ENCODE measurements at regions not wholly inside any gene's neighbourhood (a gene's known extent, or its start where the extent isn't known, plus 50 kb on each side); places are given as distances from the start of the nearest gene placed in this dataset.

DNA sequence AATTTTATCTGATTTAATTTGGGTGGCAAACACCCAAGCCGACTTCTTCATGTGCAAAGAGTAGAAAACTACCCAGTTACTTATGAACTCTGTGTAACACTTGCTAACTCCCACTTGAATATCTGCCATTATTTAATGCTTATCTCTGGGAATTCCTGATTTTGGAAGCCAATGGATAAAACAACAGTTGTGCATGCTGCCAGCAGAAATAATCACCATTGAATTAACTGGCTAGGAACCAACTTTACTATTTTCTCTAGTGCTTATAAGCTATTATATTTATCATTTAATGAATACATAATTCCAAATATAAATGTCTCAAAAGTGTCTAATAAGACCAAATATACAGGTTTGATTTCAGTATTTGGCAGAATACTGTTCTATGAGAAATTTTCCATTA, 85.7 kb downstream of the IZUMO3 start:
- TF ChIP-seq ZBTB3 (CRISPR knock-in tag; IDR thresholded peaks at IDR 0.05; ENCODE audit: borderline replicate concordance, low read depth) (no peak), RAD51 (IDR thresholded peaks at IDR 0.05; ENCODE audit: borderline replicate concordance) (no peak), ZBTB33 (CRISPR knock-in tag; IDR thresholded peaks at IDR 0.05) (no peak), ZBTB26 (CRISPR knock-in tag; IDR thresholded peaks at IDR 0.05; ENCODE audit: borderline replicate concordance) (no peak), ZSCAN21 (CRISPR knock-in tag; IDR thresholded peaks at IDR 0.05; ENCODE audit: borderline replicate concordance) (no peak), TCF7L2 (IDR thresholded peaks at IDR 0.05; ENCODE audit: low read depth, low read length) (no peak), ZKSCAN1 (IDR thresholded peaks at IDR 0.05; ENCODE audit: low read length) (no peak), ARHGAP35 (CRISPR knock-in tag; IDR thresholded peaks at IDR 0.05; ENCODE audit: borderline replicate concordance) (no peak), TAF1 (CRISPR knock-in tag; IDR thresholded peaks at IDR 0.05) (no peak), MXI1 (IDR thresholded peaks at IDR 0.05; ENCODE audit: borderline replicate concordance, low read depth, low read length) (no peak), RBM22 (optimal IDR thresholded peaks at IDR 0.05; ENCODE audit: low read length) (no peak), GABPA (IDR thresholded peaks at IDR 0.05; ENCODE audit: low read depth, low read length) (no peak), GABPA (CRISPR knock-in tag; IDR thresholded peaks at IDR 0.05; ENCODE audit: low read depth) (no peak)
- TF ChIP-seq, protein P1, sequence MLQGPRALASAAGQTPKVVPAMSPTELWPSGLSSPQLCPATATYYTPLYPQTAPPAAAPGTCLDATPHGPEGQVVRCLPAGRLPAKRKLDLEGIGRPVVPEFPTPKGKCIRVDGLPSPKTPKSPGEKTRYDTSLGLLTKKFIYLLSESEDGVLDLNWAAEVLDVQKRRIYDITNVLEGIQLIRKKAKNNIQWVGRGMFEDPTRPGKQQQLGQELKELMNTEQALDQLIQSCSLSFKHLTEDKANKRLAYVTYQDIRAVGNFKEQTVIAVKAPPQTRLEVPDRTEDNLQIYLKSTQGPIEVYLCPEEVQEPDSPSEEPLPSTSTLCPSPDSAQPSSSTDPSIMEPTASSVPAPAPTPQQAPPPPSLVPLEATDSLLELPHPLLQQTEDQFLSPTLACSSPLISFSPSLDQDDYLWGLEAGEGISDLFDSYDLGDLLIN (CRISPR knock-in tag; IDR thresholded peaks at IDR 0.05; ENCODE audit: borderline replicate concordance), result no peak
